CD8-positive, alpha-beta memory T cell (primary cell): ENCODE measurements at regions not wholly inside any gene's neighbourhood (a gene's known extent, or its start where the extent isn't known, plus 50 kb on each side); places are given as distances from the start of the nearest gene placed in this dataset.

Experiments
- CTCF ChIA-PET: fragments of 350-600 bp; sonication (Branson Sonifier 250); formaldehyde crosslinking; loops from one replicate; lab custom pipeline; 2021; ENCODE audit warnings: antibody characterized with exemption; lab: Charles Lee
- POLR2A ChIA-PET: fragments of 350-600 bp; sonication (Branson Sonifier 250); formaldehyde crosslinking; loops from one replicate; lab custom pipeline; 2021; ENCODE audit warnings: antibody characterized with exemption; lab: Charles Lee
- DNase-seq, 5 donors: peaks; one replicate each; pipeline versions ENCODE4 v3.0.0 to v3.0.0-alpha.2; 2020 to 2022; ENCODE audit warnings: mixed read lengths in 1 of 5
- H3K27ac ChIP-seq: one replicate; pipeline ENCODE4 v1.7.0; 2013; ENCODE audit warnings: low read depth, mild to moderate bottlenecking, low read length, moderate library complexity
- H3K27me3 ChIP-seq: 2 replicates; pipeline ENCODE4 v1.7.0; 2013; ENCODE audit warnings: low read length, mild to moderate bottlenecking; ENCODE audit not compliant: insufficient read depth, poor library complexity, severe bottlenecking
- H3K36me3 ChIP-seq: 2 replicates; pipeline ENCODE4 v1.7.0; 2013; ENCODE audit warnings: mild to moderate bottlenecking, low read length, moderate library complexity; ENCODE audit not compliant: insufficient read depth
- H3K4me1 ChIP-seq: 2 replicates; pipeline ENCODE4 v1.7.0; 2013; ENCODE audit warnings: mild to moderate bottlenecking, low read length, moderate library complexity; ENCODE audit not compliant: insufficient read depth
- H3K4me3 ChIP-seq: 2 replicates; pipeline ENCODE4 v1.7.0; 2013; ENCODE audit warnings: mild to moderate bottlenecking, low read length
- H3K9me3 ChIP-seq: 2 replicates; pipeline ENCODE4 v1.7.0; 2013; ENCODE audit warnings: mild to moderate bottlenecking, low read length
- H3K27ac Mint-ChIP-seq, 8 donors: one replicate each; pipeline ENCODE4 v1.8.0; 2020 to 2021; ENCODE audit warnings: mixed read lengths in 8 of 8, mild to moderate bottlenecking in 6 of 8, inconsistent platforms in 3 of 8, moderate library complexity in 3 of 8
- H3K27me3 Mint-ChIP-seq, 2 donors: one replicate each; pipeline ENCODE4 v1.8.0; 2020 to 2021; ENCODE audit warnings: mixed read lengths in 2 of 2, mild to moderate bottlenecking in 1 of 2, moderate library complexity in 1 of 2
- H3K36me3 Mint-ChIP-seq, 3 donors: one replicate each; pipeline ENCODE4 v1.8.0; 2020 to 2021; ENCODE audit warnings: mixed read lengths in 3 of 3, inconsistent platforms in 1 of 3, mild to moderate bottlenecking in 1 of 3
- H3K4me1 Mint-ChIP-seq, 3 donors: one replicate each; pipeline ENCODE4 v1.8.0; 2020 to 2021; ENCODE audit warnings: mixed read lengths in 3 of 3, inconsistent platforms in 1 of 3, mild to moderate bottlenecking in 1 of 3
- H3K4me3 Mint-ChIP-seq, 7 donors: one replicate each; pipeline ENCODE4 v1.8.0; 2020 to 2021; ENCODE audit warnings: mixed read lengths in 7 of 7, mild to moderate bottlenecking in 6 of 7, moderate library complexity in 4 of 7, inconsistent platforms in 2 of 7
- H3K9me3 Mint-ChIP-seq, 5 donors: one replicate each; pipeline ENCODE4 v1.8.0; 2020 to 2022; ENCODE audit warnings: mixed read lengths in 5 of 5, mild to moderate bottlenecking in 3 of 5, moderate library complexity in 2 of 5, inconsistent platforms in 1 of 5

DNA sequence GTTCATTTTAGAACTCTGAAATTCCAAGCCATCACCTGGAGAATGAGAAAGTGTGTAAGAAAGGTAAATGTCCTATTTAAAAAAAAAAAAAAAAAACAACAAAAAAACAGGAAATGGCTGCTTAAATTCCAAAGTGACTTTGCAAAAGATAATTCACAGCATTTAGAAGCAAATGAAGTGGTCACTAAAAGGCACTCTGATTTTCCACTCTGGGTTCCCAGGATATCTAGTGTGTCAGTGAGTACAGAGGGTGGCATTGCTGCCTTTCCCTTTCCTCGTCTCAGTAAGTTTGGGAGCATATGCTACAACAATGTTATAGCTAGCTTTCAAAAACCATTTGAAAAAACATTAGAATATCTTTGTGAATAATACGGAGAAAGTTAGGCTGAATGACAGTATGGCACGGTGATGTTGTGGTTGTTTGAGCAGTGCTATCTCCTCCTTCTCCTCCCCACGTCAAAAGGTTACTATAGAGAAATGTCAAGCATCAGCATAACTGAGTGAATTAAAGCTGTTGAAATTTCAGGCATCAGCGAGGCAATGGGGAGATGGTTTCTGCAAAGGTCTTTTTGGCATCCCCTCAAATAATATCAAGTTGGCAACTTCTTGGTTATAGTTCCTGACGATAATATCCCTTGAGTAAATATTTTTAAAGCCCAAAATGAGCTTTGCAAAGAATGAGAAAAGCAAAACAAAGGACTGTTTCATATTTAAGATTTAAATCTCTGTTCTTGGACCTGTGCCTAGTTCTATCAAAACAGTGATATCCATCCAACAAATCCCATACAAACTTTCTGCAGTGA lies 164.5 kb upstream of the E2F7 start:
- Mint-ChIP-seq H3K4me3 (no peak overlapping the region), H3K27me3 (no peaks in the 10 kb centered on the region), H3K4me1 (no peaks in the 10 kb centered on the region), H3K9me3 (peaks cover 0 to 5% (median 2%) of the 10 kb centered on the region in 5 donors), H3K27ac (no peak overlapping the region), H3K36me3 (no peaks in the 10 kb centered on the region)
- no peaks in the 10 kb centered on the region for H3K9me3 ChIP-seq
- POLR2A ChIA-PET, result no interaction called here
- CTCF ChIA-PET, result no interaction called here
- H3K4me1 ChIP-seq, result no peaks in the 10 kb centered on the region
- DNase-seq, result no peak
- H3K36me3 ChIP-seq, result no peaks in the 10 kb centered on the region
- no peak overlapping the region for H3K4me3 ChIP-seq
- no peaks in the 10 kb centered on the region for H3K27me3 ChIP-seq
- H3K27ac ChIP-seq, result no peak overlapping the region

DNA sequence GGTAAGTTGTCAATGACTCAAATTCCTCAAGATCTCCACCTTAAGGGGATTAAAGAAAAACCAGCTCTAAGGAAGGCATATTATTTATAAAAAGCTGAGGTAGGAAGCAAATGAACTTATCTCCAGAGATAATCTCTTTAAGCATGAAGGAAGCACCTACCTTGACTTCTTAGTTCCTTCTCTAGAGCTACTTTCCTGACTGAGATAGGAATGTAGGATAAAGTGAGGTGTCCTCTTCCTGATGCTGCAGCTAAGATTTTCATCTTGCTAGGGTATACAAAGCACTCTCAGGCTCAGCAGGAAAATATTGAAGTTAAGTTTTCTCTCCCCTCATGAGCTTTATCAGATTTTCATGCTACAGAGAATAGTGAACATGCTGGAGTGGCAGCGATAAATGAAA lies 163.0 kb upstream of the E2F7 start:
- Mint-ChIP-seq H3K36me3 (no peaks in the 10 kb centered on the region), H3K4me1 (no peaks in the 10 kb centered on the region), H3K27ac (no peak overlapping the region), H3K4me3 (no peak overlapping the region), H3K9me3 (peaks cover 0 to 5% (median 1%) of the 10 kb centered on the region in 5 donors), H3K27me3 (no peaks in the 10 kb centered on the region)
- ChIA-PET POLR2A (no interaction called here), CTCF (no interaction called here)
- no peaks in the 10 kb centered on the region for H3K4me1 ChIP-seq
- H3K9me3 ChIP-seq, result no peaks in the 10 kb centered on the region
- DNase-seq, result no peak
- no peak overlapping the region for H3K4me3 ChIP-seq
- H3K27ac ChIP-seq, result no peak overlapping the region
- no peaks in the 10 kb centered on the region for H3K36me3 ChIP-seq
- H3K27me3 ChIP-seq, result no peaks in the 10 kb centered on the region

DNA sequence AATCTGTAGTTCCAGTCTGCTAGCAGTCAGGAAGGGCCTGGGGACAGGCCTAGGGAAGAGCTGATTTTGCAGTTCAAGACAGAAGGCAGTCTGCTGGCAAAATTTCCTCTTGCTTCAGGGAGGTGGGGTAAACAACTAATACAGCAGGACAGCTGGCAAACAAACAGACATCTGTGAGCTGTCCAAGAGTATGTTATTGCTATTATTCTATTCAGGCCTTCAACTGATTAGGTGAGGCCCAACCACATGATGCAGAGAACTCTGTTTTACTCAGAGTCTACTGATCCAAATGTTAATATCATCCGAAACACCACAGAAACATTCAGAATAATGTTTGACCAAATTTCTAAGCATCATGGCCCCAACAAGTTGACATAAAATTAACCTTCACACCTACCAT lies 161.0 kb upstream of the E2F7 start:
- CTCF ChIA-PET, result no interaction called here
- Histone ChIP-seq H3K36me3 (no peaks in the 10 kb centered on the region), H3K9me3 (no peaks in the 10 kb centered on the region), H3K27me3 (no peaks in the 10 kb centered on the region), H3K27ac (no peak overlapping the region), H3K4me3 (no peak overlapping the region), H3K4me1 (no peaks in the 10 kb centered on the region)
- Mint-ChIP-seq H3K4me3 (no peak overlapping the region), H3K27ac (no peak overlapping the region), H3K4me1 (no peaks in the 10 kb centered on the region), H3K36me3 (no peaks in the 10 kb centered on the region), H3K27me3 (no peaks in the 10 kb centered on the region), H3K9me3 (peaks cover 0 to 5% (median 1%) of the 10 kb centered on the region in 5 donors)
- POLR2A ChIA-PET, result no interaction called here
- DNase-seq, result no peak

DNA sequence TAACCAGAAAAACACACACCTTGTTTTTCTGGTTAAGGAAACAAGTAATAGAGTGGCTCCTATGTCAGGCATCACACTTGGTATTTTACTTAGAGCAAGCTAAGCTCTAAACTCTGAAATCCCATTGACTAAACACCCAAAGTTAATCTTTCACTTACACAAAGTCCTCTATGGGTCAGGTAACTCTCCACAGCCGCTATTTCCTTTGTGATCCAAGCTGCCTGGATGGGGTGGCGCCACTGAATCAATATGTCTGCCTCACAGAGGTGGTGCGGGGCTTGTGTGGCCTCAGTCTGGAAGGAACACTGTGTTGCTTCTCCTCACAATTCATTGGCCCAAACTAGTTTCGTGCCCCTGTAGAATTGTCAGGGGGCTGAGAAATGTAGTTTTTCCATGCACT lies 160.0 kb upstream of the E2F7 start:
- Mint-ChIP-seq H3K36me3 (no peaks in the 10 kb centered on the region), H3K9me3 (peaks cover 0 to 5% (median 1%) of the 10 kb centered on the region in 5 donors), H3K4me3 (no peak overlapping the region), H3K4me1 (no peaks in the 10 kb centered on the region), H3K27me3 (no peaks in the 10 kb centered on the region), H3K27ac (no peak overlapping the region)
- Histone ChIP-seq H3K4me1 (no peaks in the 10 kb centered on the region), H3K36me3 (no peaks in the 10 kb centered on the region), H3K27me3 (no peaks in the 10 kb centered on the region), H3K9me3 (no peaks in the 10 kb centered on the region), H3K27ac (no peak overlapping the region), H3K4me3 (no peak overlapping the region)
- DNase-seq, result no peak
- ChIA-PET POLR2A (no interaction called here), CTCF (no interaction called here)

DNA sequence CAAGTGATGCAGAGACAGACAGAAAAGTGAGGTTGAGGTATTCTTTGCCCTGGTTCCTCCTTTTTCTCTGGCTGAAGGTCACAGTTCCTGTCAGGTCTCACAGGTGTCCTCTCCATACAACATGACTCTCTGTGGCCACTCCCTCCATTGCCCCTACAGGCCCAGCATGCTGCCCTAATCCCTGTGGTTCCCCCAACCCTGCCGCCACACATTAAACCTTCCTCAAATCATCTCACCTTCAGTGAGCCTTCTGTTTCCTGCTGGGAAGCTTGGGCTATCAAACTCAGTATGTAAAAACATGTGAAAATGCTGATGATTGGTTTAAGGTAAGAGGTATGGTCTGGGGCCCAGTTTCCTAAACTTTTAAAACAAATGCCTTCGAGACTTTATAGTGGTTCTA lies 159.0 kb upstream of the E2F7 start:
- no peak for DNase-seq
- ChIA-PET CTCF (no interaction called here), POLR2A (no interaction called here)
- Histone ChIP-seq H3K27ac (no peak overlapping the region), H3K4me1 (no peaks in the 10 kb centered on the region), H3K36me3 (no peaks in the 10 kb centered on the region), H3K27me3 (no peaks in the 10 kb centered on the region), H3K9me3 (no peaks in the 10 kb centered on the region), H3K4me3 (no peak overlapping the region)
- Mint-ChIP-seq H3K36me3 (no peaks in the 10 kb centered on the region), H3K9me3 (peaks cover 0 to 5% (median 1%) of the 10 kb centered on the region in 5 donors), H3K27me3 (no peaks in the 10 kb centered on the region), H3K4me3 (no peak overlapping the region), H3K4me1 (no peaks in the 10 kb centered on the region), H3K27ac (no peak overlapping the region)

DNA sequence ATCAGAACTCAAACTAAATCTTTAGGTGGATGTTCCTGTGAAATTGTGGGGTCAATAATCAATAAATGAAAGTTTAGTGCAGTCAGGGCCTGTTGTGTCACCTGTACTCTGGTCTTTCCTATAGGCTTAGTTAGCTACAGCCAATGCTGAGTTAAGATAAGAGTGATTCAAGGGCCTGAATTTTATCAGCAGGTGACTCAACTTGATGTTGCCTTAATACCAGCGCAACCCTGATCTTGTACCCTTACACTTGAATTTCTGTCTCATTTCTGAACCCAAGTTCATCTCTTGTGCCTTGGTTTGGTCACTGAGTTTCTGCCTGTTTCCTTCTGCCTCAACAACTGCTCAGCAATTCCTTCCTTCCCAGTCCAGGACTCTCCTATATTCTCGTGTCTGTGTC lies 157.0 kb upstream of the E2F7 start:
- Histone ChIP-seq H3K36me3 (no peaks in the 10 kb centered on the region), H3K27me3 (no peaks in the 10 kb centered on the region), H3K4me3 (no peak overlapping the region), H3K9me3 (no peaks in the 10 kb centered on the region), H3K4me1 (no peaks in the 10 kb centered on the region), H3K27ac (no peak overlapping the region)
- no peak for DNase-seq
- no peaks in the 10 kb centered on the region for H3K36me3 Mint-ChIP-seq
- H3K9me3 Mint-ChIP-seq, result peaks cover 0 to 2% (median 0%) of the 10 kb centered on the region in 5 donors
- ChIA-PET POLR2A (no interaction called here), CTCF (no interaction called here)
- no peak overlapping the region for H3K27ac Mint-ChIP-seq
- H3K4me1 Mint-ChIP-seq, result no peaks in the 10 kb centered on the region
- no peaks in the 10 kb centered on the region for H3K27me3 Mint-ChIP-seq
- H3K4me3 Mint-ChIP-seq, result no peak overlapping the region

DNA sequence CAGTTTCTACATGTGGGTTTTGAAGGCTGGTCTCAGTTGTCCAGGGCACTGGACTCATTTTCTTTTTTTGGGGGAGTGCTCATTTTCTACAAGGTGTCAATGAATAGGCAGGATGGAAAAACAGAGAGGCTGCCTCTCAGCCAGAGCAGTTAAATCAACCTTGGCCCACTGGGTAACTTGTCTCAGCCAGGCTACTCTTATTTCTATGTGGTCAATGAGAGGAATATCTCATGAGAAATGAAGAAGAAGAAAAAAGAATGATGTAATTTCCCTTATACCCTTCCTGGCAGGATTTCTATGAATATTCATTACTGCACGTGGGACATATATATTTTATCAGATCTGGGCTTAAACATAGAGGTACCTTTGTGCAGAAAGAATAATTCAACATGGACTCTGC lies 155.2 kb upstream of the E2F7 start:
- CTCF ChIA-PET, result no interaction called here
- H3K27ac Mint-ChIP-seq, result no peak overlapping the region
- peaks cover 0 to 4% (median 0%) of the 10 kb centered on the region in 5 donors for H3K9me3 Mint-ChIP-seq
- no peak overlapping the region for H3K4me3 Mint-ChIP-seq
- Histone ChIP-seq H3K27me3 (no peaks in the 10 kb centered on the region), H3K27ac (no peak overlapping the region), H3K9me3 (no peaks in the 10 kb centered on the region), H3K4me3 (no peak overlapping the region), H3K36me3 (no peaks in the 10 kb centered on the region), H3K4me1 (no peaks in the 10 kb centered on the region)
- POLR2A ChIA-PET, result no interaction called here
- no peaks in the 10 kb centered on the region for H3K4me1 Mint-ChIP-seq
- DNase-seq, result no peak
- no peaks in the 10 kb centered on the region for H3K36me3 Mint-ChIP-seq
- H3K27me3 Mint-ChIP-seq, result no peaks in the 10 kb centered on the region

DNA sequence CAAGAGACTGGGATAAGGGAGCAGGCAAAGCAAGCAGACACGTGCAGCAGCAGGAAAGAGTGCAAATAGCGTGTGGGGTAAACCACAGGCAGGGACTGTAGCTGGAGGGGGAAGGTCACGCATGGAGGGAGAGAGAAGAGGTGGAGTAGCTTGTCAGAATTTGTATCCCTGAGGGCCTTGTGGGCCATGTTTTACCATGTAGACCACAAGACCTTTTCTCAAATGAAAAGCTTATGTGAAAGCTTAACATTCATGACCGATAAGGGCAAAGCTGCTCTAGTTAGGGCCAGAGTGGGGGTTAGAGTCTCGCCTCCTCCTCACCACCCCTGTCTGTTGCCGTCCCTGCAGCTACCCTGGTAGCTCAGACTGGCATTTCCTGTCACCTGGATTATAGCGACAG lies 152.9 kb upstream of the E2F7 start:
- H3K9me3 ChIP-seq, result no peaks in the 10 kb centered on the region
- H3K4me3 ChIP-seq, result no peak overlapping the region
- H3K27me3 Mint-ChIP-seq, result no peaks in the 10 kb centered on the region
- H3K27ac ChIP-seq, result no peak overlapping the region
- H3K27ac Mint-ChIP-seq, result no peak overlapping the region
- CTCF ChIA-PET, result no interaction called here
- no peaks in the 10 kb centered on the region for H3K27me3 ChIP-seq
- no peaks in the 10 kb centered on the region for H3K4me1 Mint-ChIP-seq
- H3K36me3 ChIP-seq, result no peaks in the 10 kb centered on the region
- DNase-seq, result no peak
- POLR2A ChIA-PET, result no interaction called here
- no peaks in the 10 kb centered on the region for H3K36me3 Mint-ChIP-seq
- no peak overlapping the region for H3K4me3 Mint-ChIP-seq
- no peaks in the 10 kb centered on the region for H3K4me1 ChIP-seq
- peaks cover 0 to 5% (median 0%) of the 10 kb centered on the region in 5 donors for H3K9me3 Mint-ChIP-seq
